ENCODE measurements at regions not wholly inside any gene's neighbourhood (a gene's known extent, or its start where the extent isn't known, plus 50 kb on each side); places are given as distances from the start of the nearest gene placed in this dataset.
A peak's percentile ranks its signal among the peaks of the same experiment; 100 is the strongest.

DNA sequence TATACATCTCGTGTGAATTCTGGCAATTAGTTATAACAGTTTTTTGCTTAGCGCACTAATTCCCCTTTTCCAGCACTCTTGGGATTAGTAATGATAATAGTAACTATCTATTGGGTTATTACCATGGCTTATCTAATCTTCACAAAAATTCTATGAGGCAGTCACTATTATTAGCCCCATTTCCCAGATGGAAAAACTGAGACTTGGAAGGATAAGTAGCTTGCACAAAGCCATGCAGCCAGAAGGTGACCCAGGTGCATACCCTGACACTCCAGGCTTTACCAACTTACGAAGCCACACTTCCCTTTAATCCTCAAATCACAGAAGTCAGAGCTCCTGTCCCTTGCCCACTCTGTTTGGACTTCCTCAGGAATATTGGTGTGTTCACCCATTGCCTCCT is 156.8 kb downstream of the CYP26B1 start:
- WGBS (ENCODE audit: low lambda C conversion rate), result 40% methylated on average over 3 of the region's 3 CpGs
- TF ChIP-seq ZNF841 (CRISPR knock-in tag; IDR thresholded peaks at IDR 0.05; ENCODE audit: borderline replicate concordance) (no peak), ZNF629 (CRISPR knock-in tag; conservative IDR thresholded peaks at IDR 0.05) (peak; percentile 52; the same call in 1 of the 2 replicates)
- Histone ChIP-seq H3K27ac (ENCODE audit: extremely low read length, insufficient read depth, low read length) (no peak overlapping the region), H2AFZ (ENCODE audit: low read length) (no peak overlapping the region), H3K79me2 (ENCODE audit: insufficient read depth, low read length) (no peaks in the 10 kb centered on the region), H3K27me3 (ENCODE audit: control insufficient read depth in 1 of 2, insufficient read depth in 2 of 2, low read length in 2 of 2) (no peaks in the 10 kb centered on the region), H3K9ac (ENCODE audit: insufficient read depth, low read depth, low read length) (no peak overlapping the region), H3K4me1 (ENCODE audit: insufficient read depth, low read length) (no peaks in the 10 kb centered on the region), H3K36me3 (replicated peaks in 1 of 2; ENCODE audit: control insufficient read depth in 1 of 2, insufficient read depth in 2 of 2, low read length in 2 of 2) (no peaks in the 10 kb centered on the region), H4K20me1 (ENCODE audit: insufficient read depth, low read length) (no peaks in the 10 kb centered on the region), H3K9me3 (ENCODE audit: low read length) (no peaks in the 10 kb centered on the region), H3K4me2 (ENCODE audit: low read depth, low read length) (no peak overlapping the region), H3K4me3 (replicated peaks in 1 of 3; ENCODE audit: insufficient read depth in 1 of 3, low read depth in 2 of 3, low read length in 3 of 3) (no peak overlapping the region)
- ATAC-seq (no peak), FAIRE-seq (no peak), DNase-seq (ENCODE audit: low spot score) (no peak)
- intact Hi-C loops (cut with micrococcal nuclease; ENCODE audit: unreplicated experiment), result no loop called here
- POLR2A ChIA-PET, result no interaction called here
- no TSS peak for BruUV-seq (replicated peaks)
- CTCF ChIA-PET (ENCODE audit: low intra/inter-chr PET ratio, low total read pairs), result no interaction called here
- in situ Hi-C loops (cut with HindIII; ENCODE audit: extremely low pct_ligation_motif_present, low pct_unique_long_range_greater_than_20kb), result no loop called here

DNA sequence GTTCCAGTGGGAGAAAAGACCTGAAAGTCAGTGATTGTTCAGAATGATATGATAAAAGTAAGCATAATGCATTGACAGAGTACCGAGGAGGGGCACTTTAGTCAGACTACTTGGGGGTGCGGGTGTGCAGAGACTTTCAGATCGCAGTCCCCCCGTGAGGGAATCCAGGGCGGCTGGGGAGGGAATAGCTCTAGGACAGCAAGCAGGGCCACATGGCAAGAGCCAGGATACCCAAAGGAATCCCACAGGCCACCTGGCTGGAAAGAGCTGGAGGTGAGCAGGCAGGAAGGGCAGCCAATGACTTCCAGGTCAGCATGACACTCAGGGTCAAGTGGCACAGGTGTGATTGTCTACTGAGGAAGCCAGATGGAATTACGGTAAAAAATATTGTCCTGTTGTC is 157.5 kb downstream of the CYP26B1 start:
- CTCF ChIA-PET (ENCODE audit: low intra/inter-chr PET ratio, low total read pairs), result no interaction called here
- no peaks in the 10 kb centered on the region for H3K4me1 ChIP-seq (ENCODE audit: insufficient read depth, low read length)
- BruUV-seq (replicated peaks), result no TSS peak
- H3K36me3 ChIP-seq (replicated peaks in 1 of 2; ENCODE audit: control insufficient read depth in 1 of 2, insufficient read depth in 2 of 2, low read length in 2 of 2), result no peaks in the 10 kb centered on the region
- intact Hi-C loops (cut with micrococcal nuclease; ENCODE audit: unreplicated experiment) (no loop called here), in situ Hi-C loops (cut with HindIII; ENCODE audit: extremely low pct_ligation_motif_present, low pct_unique_long_range_greater_than_20kb) (no loop called here)
- H3K9ac ChIP-seq (ENCODE audit: insufficient read depth, low read depth, low read length), result no peak overlapping the region
- 70% methylated on average over 6 of the region's 6 CpGs for WGBS (ENCODE audit: low lambda C conversion rate)
- H3K9me3 ChIP-seq (ENCODE audit: low read length), result no peaks in the 10 kb centered on the region
- H2AFZ ChIP-seq (ENCODE audit: low read length), result no peak overlapping the region
- H3K4me2 ChIP-seq (ENCODE audit: low read depth, low read length), result no peak overlapping the region
- no peaks in the 10 kb centered on the region for H3K27me3 ChIP-seq (ENCODE audit: control insufficient read depth in 1 of 2, insufficient read depth in 2 of 2, low read length in 2 of 2)
- POLR2A ChIA-PET, result no interaction called here
- no peak for ATAC-seq
- FAIRE-seq, result no peak
- no peak overlapping the region for H3K4me3 ChIP-seq (replicated peaks in 1 of 3; ENCODE audit: insufficient read depth in 1 of 3, low read depth in 2 of 3, low read length in 3 of 3)
- H4K20me1 ChIP-seq (ENCODE audit: insufficient read depth, low read length), result no peaks in the 10 kb centered on the region
- H3K79me2 ChIP-seq (ENCODE audit: insufficient read depth, low read length), result no peaks in the 10 kb centered on the region
- H3K27ac ChIP-seq (ENCODE audit: extremely low read length, insufficient read depth, low read length), result no peak overlapping the region
- no peak for DNase-seq (ENCODE audit: low spot score)
- TF ChIP-seq RBAK (CRISPR knock-in tag; IDR thresholded peaks at IDR 0.05) (no peak), CHCHD3 (CRISPR knock-in tag; IDR thresholded peaks at IDR 0.05) (no peak), CREM (IDR thresholded peaks at IDR 0.05) (no peak), CREM (CRISPR knock-in tag; IDR thresholded peaks at IDR 0.05) (no peak), ZNF670 (CRISPR knock-in tag; IDR thresholded peaks at IDR 0.05; ENCODE audit: borderline replicate concordance) (no peak), ZNF747 (CRISPR knock-in tag; IDR thresholded peaks at IDR 0.05; ENCODE audit: borderline replicate concordance) (no peak)
- TF ChIP-seq, protein P1, sequence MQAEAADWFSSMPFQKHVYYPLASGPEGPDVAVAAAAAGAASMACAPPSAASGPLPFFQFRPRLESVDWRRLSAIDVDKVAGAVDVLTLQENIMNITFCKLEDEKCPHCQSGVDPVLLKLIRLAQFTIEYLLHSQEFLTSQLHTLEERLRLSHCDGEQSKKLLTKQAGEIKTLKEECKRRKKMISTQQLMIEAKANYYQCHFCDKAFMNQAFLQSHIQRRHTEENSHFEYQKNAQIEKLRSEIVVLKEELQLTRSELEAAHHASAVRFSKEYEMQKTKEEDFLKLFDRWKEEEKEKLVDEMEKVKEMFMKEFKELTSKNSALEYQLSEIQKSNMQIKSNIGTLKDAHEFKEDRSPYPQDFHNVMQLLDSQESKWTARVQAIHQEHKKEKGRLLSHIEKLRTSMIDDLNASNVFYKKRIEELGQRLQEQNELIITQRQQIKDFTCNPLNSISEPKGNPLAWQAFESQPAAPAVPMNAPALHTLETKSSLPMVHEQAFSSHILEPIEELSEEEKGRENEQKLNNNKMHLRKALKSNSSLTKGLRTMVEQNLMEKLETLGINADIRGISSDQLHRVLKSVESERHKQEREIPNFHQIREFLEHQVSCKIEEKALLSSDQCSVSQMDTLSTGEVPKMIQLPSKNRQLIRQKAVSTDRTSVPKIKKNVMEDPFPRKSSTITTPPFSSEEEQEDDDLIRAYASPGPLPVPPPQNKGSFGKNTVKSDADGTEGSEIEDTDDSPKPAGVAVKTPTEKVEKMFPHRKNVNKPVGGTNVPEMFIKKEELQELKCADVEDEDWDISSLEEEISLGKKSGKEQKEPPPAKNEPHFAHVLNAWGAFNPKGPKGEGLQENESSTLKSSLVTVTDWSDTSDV (CRISPR knock-in tag; IDR thresholded peaks at IDR 0.05), result no peak
- TF ChIP-seq, protein P2, sequence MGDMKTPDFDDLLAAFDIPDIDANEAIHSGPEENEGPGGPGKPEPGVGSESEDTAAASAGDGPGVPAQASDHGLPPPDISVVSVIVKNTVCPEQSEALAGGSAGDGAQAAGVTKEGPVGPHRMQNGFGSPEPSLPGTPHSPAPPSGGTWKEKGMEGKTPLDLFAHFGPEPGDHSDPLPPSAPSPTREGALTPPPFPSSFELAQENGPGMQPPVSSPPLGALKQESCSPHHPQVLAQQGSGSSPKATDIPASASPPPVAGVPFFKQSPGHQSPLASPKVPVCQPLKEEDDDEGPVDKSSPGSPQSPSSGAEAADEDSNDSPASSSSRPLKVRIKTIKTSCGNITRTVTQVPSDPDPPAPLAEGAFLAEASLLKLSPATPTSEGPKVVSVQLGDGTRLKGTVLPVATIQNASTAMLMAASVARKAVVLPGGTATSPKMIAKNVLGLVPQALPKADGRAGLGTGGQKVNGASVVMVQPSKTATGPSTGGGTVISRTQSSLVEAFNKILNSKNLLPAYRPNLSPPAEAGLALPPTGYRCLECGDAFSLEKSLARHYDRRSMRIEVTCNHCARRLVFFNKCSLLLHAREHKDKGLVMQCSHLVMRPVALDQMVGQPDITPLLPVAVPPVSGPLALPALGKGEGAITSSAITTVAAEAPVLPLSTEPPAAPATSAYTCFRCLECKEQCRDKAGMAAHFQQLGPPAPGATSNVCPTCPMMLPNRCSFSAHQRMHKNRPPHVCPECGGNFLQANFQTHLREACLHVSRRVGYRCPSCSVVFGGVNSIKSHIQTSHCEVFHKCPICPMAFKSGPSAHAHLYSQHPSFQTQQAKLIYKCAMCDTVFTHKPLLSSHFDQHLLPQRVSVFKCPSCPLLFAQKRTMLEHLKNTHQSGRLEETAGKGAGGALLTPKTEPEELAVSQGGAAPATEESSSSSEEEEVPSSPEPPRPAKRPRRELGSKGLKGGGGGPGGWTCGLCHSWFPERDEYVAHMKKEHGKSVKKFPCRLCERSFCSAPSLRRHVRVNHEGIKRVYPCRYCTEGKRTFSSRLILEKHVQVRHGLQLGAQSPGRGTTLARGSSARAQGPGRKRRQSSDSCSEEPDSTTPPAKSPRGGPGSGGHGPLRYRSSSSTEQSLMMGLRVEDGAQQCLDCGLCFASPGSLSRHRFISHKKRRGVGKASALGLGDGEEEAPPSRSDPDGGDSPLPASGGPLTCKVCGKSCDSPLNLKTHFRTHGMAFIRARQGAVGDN (CRISPR knock-in tag; IDR thresholded peaks at IDR 0.05), result no peak
- TF ChIP-seq, protein P3, sequence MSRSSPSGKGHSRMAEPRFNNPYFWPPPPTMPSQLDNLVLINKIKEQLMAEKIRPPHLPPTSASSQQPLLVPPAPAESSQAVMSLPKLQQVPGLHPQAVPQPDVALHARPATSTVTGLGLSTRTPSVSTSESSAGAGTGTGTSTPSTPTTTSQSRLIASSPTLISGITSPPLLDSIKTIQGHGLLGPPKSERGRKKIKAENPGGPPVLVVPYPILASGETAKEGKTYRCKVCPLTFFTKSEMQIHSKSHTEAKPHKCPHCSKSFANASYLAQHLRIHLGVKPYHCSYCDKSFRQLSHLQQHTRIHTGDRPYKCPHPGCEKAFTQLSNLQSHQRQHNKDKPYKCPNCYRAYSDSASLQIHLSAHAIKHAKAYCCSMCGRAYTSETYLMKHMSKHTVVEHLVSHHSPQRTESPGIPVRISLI (CRISPR knock-in tag; IDR thresholded peaks at IDR 0.05; ENCODE audit: borderline replicate concordance), result no peak

All from HepG2 (cell line).